Astrocyte (in vitro differentiated cells and primary cell): ENCODE measurements at regions not wholly inside any gene's neighbourhood (a gene's known extent, or its start where the extent isn't known, plus 50 kb on each side); places are given as distances from the start of the nearest gene placed in this dataset.

Experiments used
- EZH2 ChIP-seq: IDR thresholded peaks from 2 replicates; pipeline ENCODE4 v1.6.1; 2012; ENCODE audit warnings: mild to moderate bottlenecking, low read length, inconsistent platforms; ENCODE audit not compliant: insufficient read depth
- TF ChIP-seq, protein P1 (sequence below): IDR thresholded peaks from 2 replicates; pipeline ENCODE4 v1.5.1; 2011; ENCODE audit warnings: low read depth, mild to moderate bottlenecking, inconsistent platforms, low read length, moderate library complexity; ENCODE audit not compliant: insufficient read depth

DNA sequence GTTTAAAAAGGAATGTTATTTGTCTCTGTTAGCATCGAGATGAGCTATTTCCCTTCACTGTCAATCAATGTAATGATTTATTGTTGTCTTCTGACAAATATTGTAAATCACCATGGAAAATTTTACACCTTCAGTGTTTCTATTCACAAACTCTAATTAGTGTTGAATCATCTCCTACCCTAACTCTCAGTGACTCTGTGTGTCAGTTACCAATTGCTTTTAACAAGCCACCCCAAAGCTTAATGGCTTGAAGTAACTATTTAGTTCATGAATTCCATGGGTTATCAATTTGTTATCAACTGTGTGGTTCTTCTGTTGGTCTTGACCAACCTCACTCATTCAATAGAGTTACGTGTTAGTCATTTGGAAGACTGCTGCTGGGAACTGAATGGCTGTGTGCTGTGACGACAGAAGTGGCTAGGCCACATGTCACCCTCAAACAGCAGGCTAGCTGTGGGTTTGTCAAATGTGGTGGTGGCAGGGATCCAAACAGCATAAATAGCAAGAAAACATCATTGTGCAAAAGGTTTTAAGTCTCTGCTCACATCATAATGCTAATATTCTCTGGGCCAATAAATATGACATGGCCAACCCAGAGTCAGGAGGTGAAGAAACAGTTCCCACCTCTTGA is 910.8 kb upstream of the CDH2 start:
- TF ChIP-seq, protein P1, sequence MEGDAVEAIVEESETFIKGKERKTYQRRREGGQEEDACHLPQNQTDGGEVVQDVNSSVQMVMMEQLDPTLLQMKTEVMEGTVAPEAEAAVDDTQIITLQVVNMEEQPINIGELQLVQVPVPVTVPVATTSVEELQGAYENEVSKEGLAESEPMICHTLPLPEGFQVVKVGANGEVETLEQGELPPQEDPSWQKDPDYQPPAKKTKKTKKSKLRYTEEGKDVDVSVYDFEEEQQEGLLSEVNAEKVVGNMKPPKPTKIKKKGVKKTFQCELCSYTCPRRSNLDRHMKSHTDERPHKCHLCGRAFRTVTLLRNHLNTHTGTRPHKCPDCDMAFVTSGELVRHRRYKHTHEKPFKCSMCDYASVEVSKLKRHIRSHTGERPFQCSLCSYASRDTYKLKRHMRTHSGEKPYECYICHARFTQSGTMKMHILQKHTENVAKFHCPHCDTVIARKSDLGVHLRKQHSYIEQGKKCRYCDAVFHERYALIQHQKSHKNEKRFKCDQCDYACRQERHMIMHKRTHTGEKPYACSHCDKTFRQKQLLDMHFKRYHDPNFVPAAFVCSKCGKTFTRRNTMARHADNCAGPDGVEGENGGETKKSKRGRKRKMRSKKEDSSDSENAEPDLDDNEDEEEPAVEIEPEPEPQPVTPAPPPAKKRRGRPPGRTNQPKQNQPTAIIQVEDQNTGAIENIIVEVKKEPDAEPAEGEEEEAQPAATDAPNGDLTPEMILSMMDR = no peak
- TF ChIP-seq EZH2 = no peak
